ENCODE measurements at regions not wholly inside any gene's neighbourhood (a gene's known extent, or its start where the extent isn't known, plus 50 kb on each side); places are given as distances from the start of the nearest gene placed in this dataset.
"Not testable (repeated sequence)": the region's sequence is repeated elsewhere in the genome, so short reads cannot be mapped to it uniquely, and the experiment has no call there.

- not testable (repeated sequence) for TF ChIP-seq EZH2 (IDR thresholded peaks at IDR 0.05; ENCODE audit: borderline replicate concordance, low read depth, low read length, poor library complexity, severe bottlenecking)
- TF ChIP-seq, protein P1, sequence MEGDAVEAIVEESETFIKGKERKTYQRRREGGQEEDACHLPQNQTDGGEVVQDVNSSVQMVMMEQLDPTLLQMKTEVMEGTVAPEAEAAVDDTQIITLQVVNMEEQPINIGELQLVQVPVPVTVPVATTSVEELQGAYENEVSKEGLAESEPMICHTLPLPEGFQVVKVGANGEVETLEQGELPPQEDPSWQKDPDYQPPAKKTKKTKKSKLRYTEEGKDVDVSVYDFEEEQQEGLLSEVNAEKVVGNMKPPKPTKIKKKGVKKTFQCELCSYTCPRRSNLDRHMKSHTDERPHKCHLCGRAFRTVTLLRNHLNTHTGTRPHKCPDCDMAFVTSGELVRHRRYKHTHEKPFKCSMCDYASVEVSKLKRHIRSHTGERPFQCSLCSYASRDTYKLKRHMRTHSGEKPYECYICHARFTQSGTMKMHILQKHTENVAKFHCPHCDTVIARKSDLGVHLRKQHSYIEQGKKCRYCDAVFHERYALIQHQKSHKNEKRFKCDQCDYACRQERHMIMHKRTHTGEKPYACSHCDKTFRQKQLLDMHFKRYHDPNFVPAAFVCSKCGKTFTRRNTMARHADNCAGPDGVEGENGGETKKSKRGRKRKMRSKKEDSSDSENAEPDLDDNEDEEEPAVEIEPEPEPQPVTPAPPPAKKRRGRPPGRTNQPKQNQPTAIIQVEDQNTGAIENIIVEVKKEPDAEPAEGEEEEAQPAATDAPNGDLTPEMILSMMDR (conservative IDR thresholded peaks at IDR 0.05; ENCODE audit: low read depth, low read length): not testable (repeated sequence)
Observed at GRCh38 chr1:83395130-83395529, 603.8 kb downstream of the TTLL7 start.

Measured in A673 (cell line).